GM10248 (cell line): ENCODE measurements at regions not wholly inside any gene's neighbourhood (a gene's known extent, or its start where the extent isn't known, plus 50 kb on each side); places are given as distances from the start of the nearest gene placed in this dataset.

Source experiments
- CTCF ChIA-PET: fragments of 300-600 bp; sonication (Branson Sonifier 250); formaldehyde crosslinking; extraction: SDS; loops from one replicate; lab custom pipeline; 2021; ENCODE audit warnings: antibody characterized with exemption; lab: Yijun Ruan, JAX
- POLR2A ChIA-PET: fragments of 350-650 bp; sonication (Branson Sonifier 250); formaldehyde crosslinking; extraction: SDS; loops from one replicate; lab custom pipeline; 2020; ENCODE audit warnings: antibody characterized with exemption; lab: Yijun Ruan, JAX
- DNase-seq: peaks from one replicate; pipeline ENCODE4 v3.0.0; 2012; ENCODE audit errors: extremely low spot score
- TF ChIP-seq, protein P1 (sequence below): IDR thresholded peaks from 2 replicates; pipeline ENCODE4 v1.5.1; 2012; ENCODE audit warnings: mild to moderate bottlenecking, low read depth; ENCODE audit errors: extremely low read depth, missing control alignments, control extremely low read depth

DNA sequence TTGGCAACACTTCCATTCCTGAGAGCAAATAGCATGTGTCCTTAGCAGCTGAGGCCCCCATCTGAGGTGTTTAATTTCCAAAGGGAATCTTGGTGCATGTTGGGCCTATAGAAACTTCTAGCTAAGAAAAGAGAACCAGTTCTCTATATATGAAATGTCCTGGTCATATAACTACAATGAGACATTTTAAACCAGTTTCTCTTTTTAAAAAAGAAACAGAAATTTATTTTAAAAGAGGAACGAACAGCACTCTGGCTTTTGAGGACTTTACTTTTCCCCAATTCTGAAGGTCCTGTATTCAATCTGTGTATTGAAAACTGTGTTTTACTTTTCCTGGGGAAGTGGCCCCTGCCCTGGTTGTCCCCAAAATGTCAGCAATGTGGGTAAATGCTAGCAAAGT lies 94.0 kb upstream of the FOXN2 start:
- TF ChIP-seq, protein P1, sequence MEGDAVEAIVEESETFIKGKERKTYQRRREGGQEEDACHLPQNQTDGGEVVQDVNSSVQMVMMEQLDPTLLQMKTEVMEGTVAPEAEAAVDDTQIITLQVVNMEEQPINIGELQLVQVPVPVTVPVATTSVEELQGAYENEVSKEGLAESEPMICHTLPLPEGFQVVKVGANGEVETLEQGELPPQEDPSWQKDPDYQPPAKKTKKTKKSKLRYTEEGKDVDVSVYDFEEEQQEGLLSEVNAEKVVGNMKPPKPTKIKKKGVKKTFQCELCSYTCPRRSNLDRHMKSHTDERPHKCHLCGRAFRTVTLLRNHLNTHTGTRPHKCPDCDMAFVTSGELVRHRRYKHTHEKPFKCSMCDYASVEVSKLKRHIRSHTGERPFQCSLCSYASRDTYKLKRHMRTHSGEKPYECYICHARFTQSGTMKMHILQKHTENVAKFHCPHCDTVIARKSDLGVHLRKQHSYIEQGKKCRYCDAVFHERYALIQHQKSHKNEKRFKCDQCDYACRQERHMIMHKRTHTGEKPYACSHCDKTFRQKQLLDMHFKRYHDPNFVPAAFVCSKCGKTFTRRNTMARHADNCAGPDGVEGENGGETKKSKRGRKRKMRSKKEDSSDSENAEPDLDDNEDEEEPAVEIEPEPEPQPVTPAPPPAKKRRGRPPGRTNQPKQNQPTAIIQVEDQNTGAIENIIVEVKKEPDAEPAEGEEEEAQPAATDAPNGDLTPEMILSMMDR: no peak
- ChIA-PET POLR2A (no interaction called here), CTCF (interaction anchor here (1.2 to 1.4 kb wide), 2 partner anchors 11 to 14 kb away, joined by 3 read pairs; no protein-coding TSS in a partner anchor)
- DNase-seq: no peak

DNA sequence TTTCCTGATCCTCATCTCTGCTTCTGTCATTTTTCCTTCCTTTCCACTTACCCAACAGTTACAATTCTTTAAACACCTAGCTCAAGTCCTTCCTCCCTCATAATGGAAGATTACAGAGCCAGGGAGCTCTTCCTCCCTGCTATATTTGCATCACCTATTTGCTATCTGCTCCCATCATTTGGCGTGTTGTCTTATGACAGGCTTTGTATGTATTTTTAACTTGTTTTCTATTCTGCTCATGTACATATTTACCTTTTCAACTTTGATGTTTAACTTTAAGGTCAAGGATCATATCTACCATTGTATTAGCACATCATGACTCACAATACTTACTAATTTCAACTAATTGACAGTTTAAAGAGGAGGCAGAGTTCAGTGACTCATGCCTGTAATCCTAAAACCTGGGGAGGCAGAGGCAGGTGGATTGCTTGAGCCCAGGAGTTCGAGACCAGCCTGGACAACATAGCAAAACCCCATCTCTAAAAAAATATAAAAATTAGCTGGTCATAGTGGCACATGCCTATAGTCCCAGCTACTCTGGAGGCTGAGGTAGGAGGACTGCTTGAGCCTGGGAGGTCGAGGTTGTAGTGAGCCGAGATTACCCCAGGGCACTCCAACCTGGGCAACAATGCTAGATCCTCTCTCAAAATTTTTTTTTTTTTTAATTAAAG lies 92.5 kb upstream of the FOXN2 start:
- DNase-seq: no peak
- ChIA-PET POLR2A (no interaction called here), CTCF (interaction anchor here (1.4 to 1.8 kb wide), 2 partner anchors 13 to 17 kb away, joined by 3 to 5 read pairs; no protein-coding TSS in a partner anchor)
- TF ChIP-seq, protein P1: no peak

DNA sequence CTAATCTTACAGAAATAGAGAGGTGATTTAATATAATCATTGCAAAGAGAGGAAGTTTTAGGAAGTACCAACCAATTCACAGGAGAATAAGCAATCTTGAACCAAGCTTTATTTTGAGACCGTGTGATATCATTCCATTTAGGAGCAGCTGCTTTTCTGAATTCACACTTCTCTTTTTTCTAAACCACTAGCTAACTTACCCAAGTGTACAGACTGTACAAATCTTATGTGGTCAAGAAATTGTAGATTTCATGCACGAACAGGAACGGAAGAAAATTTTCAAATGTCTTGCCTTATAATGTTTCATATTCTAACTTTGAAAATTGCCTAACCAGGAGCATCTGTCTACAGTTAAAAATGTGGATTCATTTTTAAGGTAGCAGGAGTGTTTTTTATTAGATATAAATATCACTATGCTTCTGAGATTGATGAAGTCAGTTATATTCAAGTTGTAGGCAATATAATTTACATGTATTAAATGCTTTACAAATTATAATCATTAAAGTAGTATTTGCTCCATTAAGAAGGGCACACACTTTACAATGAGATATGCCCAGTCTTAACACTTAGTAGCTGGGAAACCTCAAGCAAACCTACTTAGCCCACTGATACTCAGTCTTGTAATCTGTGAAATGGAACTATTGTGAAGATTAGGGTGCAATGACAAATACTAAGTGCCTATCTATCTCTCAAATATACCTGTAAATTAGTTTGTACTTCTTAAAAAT lies 86.7 kb upstream of the FOXN2 start:
- peak; percentile 34 for DNase-seq
- CTCF ChIA-PET: interaction anchor here (0.9 to 1.3 kb wide), 3 partner anchors 10 to 23 kb away, joined by 3 to 4 read pairs (median 3); no protein-coding TSS in a partner anchor
- POLR2A ChIA-PET: no interaction called here
- TF ChIP-seq, protein P1: no peak

DNA sequence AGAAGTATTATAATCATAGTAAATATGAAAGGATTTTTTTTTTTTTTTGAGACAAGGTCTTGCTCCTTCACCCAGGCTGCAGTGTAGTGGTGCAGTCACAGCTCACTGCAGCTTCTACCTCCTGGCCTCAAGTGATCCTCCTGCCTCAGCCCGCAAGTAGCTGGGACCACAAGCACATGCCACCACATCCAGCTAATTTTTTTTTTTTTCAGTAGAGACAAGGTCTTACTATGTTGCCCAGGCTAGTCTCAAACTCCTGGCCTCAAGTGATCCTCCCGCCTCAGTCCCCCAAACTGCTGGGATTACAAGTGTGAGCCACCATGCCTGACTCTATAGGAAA lies 86.2 kb upstream of the FOXN2 start:
- no peak for DNase-seq
- ChIA-PET POLR2A (no interaction called here), CTCF (interaction anchor here (0.9 to 1.3 kb wide), 2 partner anchors 10 to 23 kb away, joined by 3 to 4 read pairs; no protein-coding TSS in a partner anchor)
- TF ChIP-seq, protein P1: no peak

DNA sequence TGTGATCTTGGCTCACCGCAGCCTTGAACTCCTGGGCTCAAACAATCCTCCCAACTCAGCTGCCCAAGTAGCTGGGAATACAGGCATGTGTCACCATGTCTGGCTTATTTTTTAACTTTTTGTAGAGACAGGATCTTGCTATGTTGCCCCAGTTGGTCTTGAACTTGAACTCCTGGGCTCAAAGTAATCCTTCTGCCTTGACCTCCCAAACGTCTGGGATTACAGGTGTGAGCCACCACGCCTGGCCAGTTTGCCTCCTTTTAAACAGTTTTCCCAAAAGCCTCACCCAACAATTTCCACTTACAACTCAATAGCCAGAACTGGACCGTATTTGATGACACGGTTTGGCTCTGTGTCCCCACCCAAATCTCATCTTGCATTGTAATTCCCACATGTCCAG lies 85.4 kb upstream of the FOXN2 start:
- TF ChIP-seq, protein P1: no peak
- CTCF ChIA-PET: no interaction called here
- POLR2A ChIA-PET: no interaction called here
- no peak for DNase-seq

DNA sequence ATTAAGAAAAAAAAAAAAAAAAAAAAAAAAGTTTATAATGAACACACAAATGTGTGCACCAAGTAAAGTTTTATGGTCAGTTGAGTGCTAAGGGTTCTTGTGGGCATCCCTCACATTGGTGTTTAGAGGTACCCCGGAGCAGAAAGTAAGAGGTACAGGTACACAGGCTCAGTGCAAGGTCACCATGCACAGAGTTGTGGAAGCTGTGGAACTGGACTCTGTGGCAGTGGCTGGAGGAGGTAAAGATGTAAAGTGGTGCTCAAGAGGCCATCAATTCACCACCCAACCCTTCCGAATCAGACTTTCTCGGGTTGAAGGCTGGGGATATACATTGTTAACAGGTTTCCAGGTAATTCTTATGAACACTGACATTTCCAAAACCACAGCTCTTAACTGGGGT lies 83.6 kb upstream of the FOXN2 start:
- POLR2A ChIA-PET: no interaction called here

More for the DNA sequence above, 83.6 kb upstream of the FOXN2 start:
- CTCF ChIA-PET: interaction anchor here (1.1 to 1.3 kb wide), 2 partner anchors 11 to 14 kb away, joined by 3 read pairs; no protein-coding TSS in a partner anchor
- TF ChIP-seq, protein P1: no peak
- DNase-seq: no peak
